H1 (cell line): ENCODE measurements at regions not wholly inside any gene's neighbourhood (a gene's known extent, or its start where the extent isn't known, plus 50 kb on each side); places are given as distances from the start of the nearest gene placed in this dataset.

ENCODE experiments used
- CBX8 ChIP-seq: fragments of 300-800, 300-1000 bp; sonication (generic); IDR thresholded peaks from 2 replicates; pipeline ENCODE4 v1.7.1; 2016; ENCODE audit warnings: low read depth, low read length, borderline replicate concordance
- CEBPB ChIP-seq: IDR thresholded peaks from 2 replicates; pipeline ENCODE4 v1.6.1; 2012; ENCODE audit warnings: low read depth, low read length
- CHD2 ChIP-seq: IDR thresholded peaks from 2 replicates; pipeline ENCODE4 v1.6.1; 2012; ENCODE audit warnings: low read length, improper control_type of control experiment
- KDM4A ChIP-seq: IDR thresholded peaks from one replicate; pipeline ENCODE4 v1.7.1; 2012; ENCODE audit warnings: low read depth, mild to moderate bottlenecking, moderate library complexity, low read length, inconsistent platforms; ENCODE audit not compliant: severe bottlenecking
- NANOG ChIP-seq: IDR thresholded peaks from 2 replicates; pipeline ENCODE4 v1.6.1; 2011; ENCODE audit warnings: low read length, low read depth, mild to moderate bottlenecking, inconsistent platforms; ENCODE audit not compliant: insufficient read depth, poor library complexity, severe bottlenecking
- SIN3A ChIP-seq, 2 experiments: IDR thresholded peaks in 1 of 2; conservative IDR thresholded peaks in 1 of 2; 2 replicates each; pipeline ENCODE4 v1.6.1; 2011 to 2012; ENCODE audit warnings: low read length in 2 of 2, improper control_type of control experiment in 1 of 2, low read depth in 1 of 2, mild to moderate bottlenecking in 1 of 2

- no peak for TF ChIP-seq NANOG
- no peak for TF ChIP-seq CHD2
- TF ChIP-seq CBX8 = no peak
- no peak for TF ChIP-seq SIN3A (conservative IDR thresholded peaks at IDR 0.05 in 1 of 2, IDR thresholded peaks at IDR 0.05 in 1 of 2; ENCODE audit: low read depth in 1 of 2, low read length in 2 of 2)
- no peak for TF ChIP-seq KDM4A
- no peak for TF ChIP-seq CEBPB
Measured at GRCh38 chr21:14318578-14318977, 64.4 kb downstream of the HSPA13 start (continued).
